ENCODE measurements at regions not wholly inside any gene's neighbourhood (a gene's known extent, or its start where the extent isn't known, plus 50 kb on each side); places are given as distances from the start of the nearest gene placed in this dataset.
"Not testable (repeated sequence)": the region's sequence is repeated elsewhere in the genome, so short reads cannot be mapped to it uniquely, and the experiment has no call there.

DNA sequence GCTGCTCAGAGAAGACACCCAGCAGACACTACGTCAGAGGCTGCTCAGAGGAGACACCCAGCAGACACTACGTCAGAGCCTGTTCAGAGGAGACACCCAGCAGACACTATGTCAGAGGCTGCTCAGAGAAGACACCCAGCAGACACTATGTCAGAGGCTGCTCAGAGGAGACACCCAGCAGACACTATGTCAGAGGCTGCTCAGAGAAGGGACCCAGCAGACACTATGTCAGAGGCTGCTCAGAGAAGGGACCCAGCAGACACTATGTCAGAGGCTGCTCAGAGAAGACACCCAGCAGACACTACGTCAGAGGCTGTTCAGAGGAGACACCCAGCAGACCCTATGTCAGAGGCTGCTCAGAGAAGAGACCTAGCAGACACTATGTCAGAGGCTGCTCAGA is 92.0 kb upstream of the FRG1 start:
- DNase-seq, result not testable (repeated sequence)

DNA sequence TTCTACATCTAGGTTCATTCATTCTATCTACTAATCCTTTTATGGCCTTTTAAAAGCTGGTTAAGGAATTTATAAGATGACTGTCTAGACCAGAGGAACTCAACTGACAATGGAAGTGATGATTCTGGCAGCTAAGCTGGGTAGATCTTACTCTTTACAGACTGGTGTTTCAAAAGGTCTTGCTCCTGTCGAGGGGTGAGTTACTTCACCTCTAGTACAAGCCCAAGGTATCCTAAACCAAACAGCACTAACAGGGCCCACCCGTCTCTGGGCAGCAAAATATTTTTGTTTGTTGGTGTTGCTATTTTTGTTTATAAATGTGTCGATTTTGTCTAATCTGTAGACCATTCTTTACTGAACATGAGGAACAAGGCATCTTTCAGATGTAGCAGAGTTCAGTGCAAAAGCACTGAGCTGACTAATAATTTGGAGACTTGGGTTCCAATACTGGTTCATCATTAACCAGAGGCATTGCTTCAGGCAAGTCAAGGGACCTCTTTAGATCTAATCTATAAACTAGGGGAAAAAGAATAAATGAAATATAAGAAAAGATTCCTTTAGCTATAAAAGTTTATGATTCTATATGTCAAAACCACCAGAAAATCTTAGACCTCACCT is 90.3 kb upstream of the FRG1 start:
- no peak for DNase-seq

DNA sequence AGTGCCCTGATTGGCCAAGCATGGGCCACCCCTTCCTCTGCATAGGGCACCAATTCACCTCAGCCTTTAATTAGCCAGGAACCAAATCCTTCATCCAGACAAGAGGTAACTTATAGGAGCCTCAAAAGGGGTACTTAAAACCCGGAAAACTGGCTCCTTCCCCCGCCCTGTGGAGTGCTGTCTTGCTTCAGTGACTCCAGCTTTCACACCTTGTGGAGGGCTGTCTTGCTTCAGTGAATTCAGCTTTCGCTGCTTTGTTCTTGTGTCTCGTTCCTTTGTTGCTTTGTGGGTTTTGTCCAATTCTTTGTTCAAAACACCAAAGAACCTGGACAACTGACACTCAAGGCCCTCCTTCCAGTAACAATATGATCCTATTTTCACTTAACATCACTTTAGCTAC is 82.2 kb upstream of the FRG1 start:
- no peak for DNase-seq

DNA sequence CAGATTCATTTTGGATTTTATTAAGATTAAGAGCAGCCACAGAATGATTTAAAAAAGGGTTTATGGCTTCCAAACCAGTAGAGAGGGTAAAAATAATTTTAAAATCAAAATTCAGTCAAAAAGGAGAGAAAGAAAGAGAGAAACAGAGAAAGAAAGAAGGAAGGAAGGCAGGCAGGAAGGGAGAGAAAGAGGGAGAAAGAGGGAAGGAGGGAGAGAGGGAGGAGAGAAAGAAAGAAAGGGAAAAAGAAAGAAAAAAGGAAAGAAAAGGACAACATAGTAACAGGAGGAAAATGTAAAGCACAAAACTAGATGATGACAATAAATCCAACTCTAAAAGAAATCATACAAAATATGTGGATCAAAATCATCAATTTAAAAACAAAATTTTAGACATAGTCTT is 79.6 kb upstream of the FRG1 start:
- DNase-seq, result no peak

DNA sequence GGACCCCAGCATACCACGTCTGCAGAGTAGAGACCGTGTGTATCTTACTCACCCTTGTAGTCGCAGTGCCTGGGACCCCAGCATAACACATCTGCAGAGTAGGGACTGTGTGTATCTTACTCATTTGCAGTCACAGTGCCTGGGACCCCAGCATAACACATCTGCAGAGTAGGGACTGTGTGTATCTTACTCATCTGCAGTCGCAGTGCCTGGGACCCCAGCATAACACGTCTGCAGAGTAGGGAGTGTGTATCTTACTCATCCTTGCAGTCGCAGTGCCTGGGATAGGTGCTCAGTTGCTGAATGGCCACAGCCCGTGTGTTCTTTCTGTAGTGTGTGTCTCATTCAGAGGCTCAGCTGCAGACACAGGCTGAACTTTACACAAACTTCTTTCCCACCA is 71.4 kb upstream of the FRG1 start:
- DNase-seq, result no peak

DNA sequence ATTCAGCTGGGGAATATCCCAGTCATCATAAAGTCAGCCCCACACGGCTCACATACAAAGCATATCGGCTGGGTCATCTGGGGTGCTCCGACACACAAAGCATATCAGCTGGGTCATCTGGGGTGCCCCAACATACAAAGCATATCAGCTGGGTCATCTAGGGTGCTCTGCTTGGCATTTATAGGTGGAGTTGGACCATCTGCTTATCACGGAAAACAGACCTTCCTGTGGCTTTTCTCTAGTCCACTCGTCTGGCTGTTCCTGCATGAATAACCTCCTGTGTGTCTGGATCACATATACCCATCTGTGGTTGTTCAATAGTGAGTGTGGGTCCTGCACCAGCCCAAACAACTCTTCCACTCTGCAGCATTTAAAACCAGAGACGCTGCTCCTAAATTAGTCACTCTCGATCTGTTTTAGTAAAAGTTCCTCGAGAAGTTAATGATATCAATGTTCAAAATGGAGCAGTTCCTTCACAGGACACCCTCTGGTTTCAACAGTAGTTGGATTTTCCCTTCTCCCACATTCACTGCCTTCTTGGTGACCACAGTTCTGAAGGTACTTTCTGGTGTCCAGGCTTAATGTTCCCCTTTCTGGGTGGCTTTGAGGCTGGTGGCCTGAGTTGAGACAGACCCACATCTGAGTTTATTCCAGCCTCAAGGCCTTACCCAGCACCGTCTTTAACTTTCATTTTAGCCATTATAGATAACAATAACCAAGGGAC is 70.0 kb upstream of the FRG1 start:
- no peak for DNase-seq

DNA sequence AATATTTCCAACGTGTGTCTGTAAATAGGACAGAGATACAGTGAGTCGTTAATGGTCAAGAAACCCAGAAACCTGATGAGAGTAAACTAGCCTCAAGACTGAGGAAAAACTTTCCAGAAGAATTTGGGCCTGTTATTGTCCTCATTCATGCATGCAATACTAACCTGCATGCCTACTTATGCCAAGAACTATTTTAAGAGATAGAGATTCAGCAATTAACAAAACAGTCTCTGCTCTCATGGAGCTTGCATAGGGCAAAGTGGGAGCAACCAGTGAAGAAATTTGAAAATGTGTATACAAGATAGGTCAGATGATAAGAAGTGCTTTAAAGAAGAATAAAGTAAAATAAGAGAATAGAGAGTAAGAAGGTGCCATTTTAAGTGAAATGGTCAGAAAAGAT is 66.1 kb upstream of the FRG1 start:
- DNase-seq, result no peak

GRCh38 chr4:189881190-189881589 is 59.5 kb upstream of the FRG1 start:
- DNase-seq, result not testable (repeated sequence)

GRCh38 chr4:189888407-189888806 is 52.3 kb upstream of the FRG1 start:
- DNase-seq, result not testable (repeated sequence)

Measured in NCI-H446 treated with DMSO at 0.1 percent for 48 hours (cell line).